Psoas muscle (tissue), 7 donors: ENCODE measurements at regions not wholly inside any gene's neighbourhood (a gene's known extent, or its start where the extent isn't known, plus 50 kb on each side); places are given as distances from the start of the nearest gene placed in this dataset.

Source experiments
- ATAC-seq, 4 donors: fragments of 200-7000 bp; cut with Tn5 transposase; one replicate each; pipeline ENCODE4 v1.9.1; 2020; ENCODE audit warnings: moderate library complexity in 3 of 4, mild to moderate bottlenecking in 2 of 4
- DNase-seq, 2 donors: peaks; one replicate each; pipeline ENCODE4 v3.0.0-alpha.2; 2020
- H3K27ac ChIP-seq: fragments of 200-600 bp; one replicate; pipeline ENCODE4 v1.8.0; 2022
- H3K27me3 ChIP-seq, 3 donors: fragments of 200-600 bp in 1 of 3; one replicate each; pipeline versions ENCODE4 v1.6.1 to v1.8.0; 2013 to 2022; ENCODE audit warnings: low read length in 2 of 3, mild to moderate bottlenecking in 2 of 3, moderate library complexity in 1 of 3; ENCODE audit not compliant: insufficient read depth in 3 of 3
- H3K36me3 ChIP-seq, 2 donors: fragments of 200-600 bp in 1 of 2; one replicate each; pipeline versions ENCODE4 v1.6.1 to v1.8.0; 2013 to 2022; ENCODE audit warnings: low read depth in 1 of 2, mild to moderate bottlenecking in 1 of 2, moderate library complexity in 1 of 2; ENCODE audit not compliant: insufficient read depth in 1 of 2
- H3K4me1 ChIP-seq: fragments of 200-600 bp; one replicate; pipeline ENCODE4 v1.8.0; 2022
- H3K4me3 ChIP-seq: fragments of 200-600 bp; one replicate; pipeline ENCODE4 v1.8.0; 2022; ENCODE audit warnings: mild to moderate bottlenecking
- H3K9me3 ChIP-seq: fragments of 200-600 bp; one replicate; pipeline ENCODE4 v1.8.0; 2022
- CTCF ChIP-seq: fragments of 200-600 bp; IDR thresholded peaks from one replicate; pipeline ENCODE4 v1.8.0; 2022; ENCODE audit warnings: antibody characterized with exemption
- WGBS, 3 donors: extraction: QIAGEN DNeasy Blood & Tissue Kit; methylation state at CpG; one replicate each; pipeline versions ENCODE4 v1.1.6 to v1.1.7; 2013; 5-methylcytosine and 5-hydroxymethylcytosine counted together
- intact Hi-C, 2 donors: fragments of 100-400 bp; cut with DNase I; formaldehyde crosslinking; loops; one replicate each; pipeline versions ENCODE4 v1.11.0 to v1.14.2; 2022
- donor health status: healthy with polysubstance abuse.
- donor health status: DM: no; HTN: no; CAD: no; lungs with moderate emphysema.
- donor health status: Bipolar disorder and iron deficiency.
- donor health status: healthy.
- donor health status: DM: yes; HTN: yes; CAD: no.
- donor health status: DM: no; HTN: no; CAD: no.
- donor health status: DM: yes; HTN: yes; CAD: no.

DNA sequence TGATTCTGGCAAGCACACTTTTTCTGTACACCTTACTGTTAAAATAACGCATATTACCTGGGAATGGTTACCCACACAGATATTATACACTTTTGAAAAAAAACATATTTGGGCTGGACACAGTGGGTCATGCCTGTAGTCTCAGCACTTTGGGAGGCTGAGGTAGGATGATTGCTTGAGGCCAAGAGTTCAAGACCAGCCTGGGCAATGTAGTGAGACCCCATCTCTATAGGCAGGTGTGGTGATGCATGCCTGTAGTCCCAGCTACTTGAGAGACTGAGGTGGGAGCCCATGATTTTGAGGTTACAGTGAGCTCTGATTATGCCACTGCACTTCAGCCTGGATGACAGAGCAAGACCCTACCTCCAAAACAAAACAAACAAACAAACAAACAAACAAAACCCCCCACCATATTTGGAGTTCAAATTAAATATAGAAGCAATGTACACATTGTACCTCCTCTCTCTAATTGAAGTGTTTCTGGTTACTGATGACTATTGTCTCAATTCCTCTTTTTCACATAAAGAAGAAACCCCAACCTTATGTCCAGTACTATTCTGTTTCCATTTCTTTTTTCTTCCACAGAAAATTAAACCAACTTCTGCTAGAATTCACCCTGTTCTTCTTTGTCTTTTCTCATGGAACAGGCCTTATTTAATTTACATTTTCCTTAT lies 152.6 kb upstream of the UMPS start:
- WGBS, 3 donors, result 95 to 100% (median 96%) methylated on average over 1 of the region's 1 CpG
- H3K36me3 ChIP-seq, result no peaks in the 10 kb centered on the region
- H3K4me3 ChIP-seq, result no peak overlapping the region
- TF ChIP-seq CTCF, result no peak
- no peaks in the 10 kb centered on the region for H3K27me3 ChIP-seq
- H3K27ac ChIP-seq, result peak overlapping the region; percentile 46
- DNase-seq (no peak), ATAC-seq (no peak)
- H3K4me1 ChIP-seq, result peaks cover 14% of the 10 kb centered on the region
- H3K9me3 ChIP-seq, result no peaks in the 10 kb centered on the region
- intact Hi-C loops, result no loop called here

- no peak for TF ChIP-seq CTCF
- ATAC-seq (no peak), DNase-seq (no peak)
- Histone ChIP-seq H3K4me3 (no peak overlapping the region), H3K36me3 (no peaks in the 10 kb centered on the region), H3K9me3 (no peaks in the 10 kb centered on the region), H3K27ac (no peak overlapping the region), H3K4me1 (peaks cover 14% of the 10 kb centered on the region), H3K27me3 (no peaks in the 10 kb centered on the region)
- intact Hi-C loops, result no loop called here
- WGBS, 3 donors, result 86 to 93% (median 91%) methylated on average over 2 of the region's 2 CpGs
These were observed 150.6 kb upstream of the UMPS start for GRCh38 chr3:124579641-124580040.

- WGBS, 3 donors, result 82 to 85% (median 84%) methylated on average over 4 of the region's 4 CpGs
- H3K27ac ChIP-seq, result no peak overlapping the region
- H3K4me1 ChIP-seq, result peaks cover 18% of the 10 kb centered on the region
- no peak for TF ChIP-seq CTCF
- H3K4me3 ChIP-seq, result no peak overlapping the region
- H3K9me3 ChIP-seq, result no peaks in the 10 kb centered on the region
- no peak for ATAC-seq
- intact Hi-C loops, result no loop called here
- no peak for DNase-seq
- H3K36me3 ChIP-seq, result no peaks in the 10 kb centered on the region
- no peaks in the 10 kb centered on the region for H3K27me3 ChIP-seq
These were observed 148.1 kb upstream of the UMPS start for GRCh38 chr3:124582196-124582595.

DNA sequence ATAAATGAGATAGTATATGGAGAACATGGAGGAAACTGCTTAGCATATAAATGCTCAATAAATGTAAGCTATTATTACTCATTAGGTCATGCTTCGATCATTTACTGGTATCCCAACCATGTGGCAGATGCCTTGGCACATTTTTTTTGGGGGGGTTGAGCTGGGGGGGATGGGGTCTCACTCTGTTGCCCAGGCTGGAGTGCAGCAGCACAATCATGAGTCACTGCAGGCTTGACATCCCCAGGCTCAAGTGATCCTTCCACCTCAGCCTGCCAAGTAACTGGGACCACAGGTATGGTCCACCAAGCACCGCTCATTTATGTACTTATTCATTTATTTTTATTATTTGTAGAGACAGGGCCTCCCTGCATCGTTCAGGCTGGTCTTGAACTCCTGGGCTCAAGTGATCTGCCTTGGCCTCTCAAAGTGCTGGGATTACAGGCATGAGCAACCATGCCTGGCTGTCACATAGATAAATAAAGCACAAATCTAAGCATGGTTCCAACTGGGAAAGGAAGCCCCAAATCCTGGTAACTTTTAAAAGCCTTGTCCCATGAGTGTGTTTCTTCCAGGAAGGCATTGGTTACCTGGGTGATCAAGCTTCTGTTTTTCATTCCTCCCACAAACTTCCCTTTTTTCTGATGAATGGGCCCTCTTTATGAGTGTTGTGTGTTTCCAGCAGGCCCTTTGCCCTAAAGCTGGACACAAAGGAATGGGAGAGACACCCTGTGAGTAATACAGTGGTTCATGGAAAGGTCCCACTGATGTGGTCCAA lies 147.4 kb upstream of the UMPS start:
- Histone ChIP-seq H3K4me3 (no peak overlapping the region), H3K27me3 (no peaks in the 10 kb centered on the region), H3K9me3 (no peaks in the 10 kb centered on the region), H3K36me3 (no peaks in the 10 kb centered on the region), H3K27ac (no peak overlapping the region), H3K4me1 (peaks cover 15% of the 10 kb centered on the region)
- DNase-seq (no peak), ATAC-seq (no peak)
- intact Hi-C loops, result no loop called here
- WGBS, 3 donors, result 69 to 96% (median 92%) methylated on average over 3 of the region's 3 CpGs
- TF ChIP-seq CTCF, result no peak
